A673 (cell line): ENCODE measurements at regions not wholly inside any gene's neighbourhood (a gene's known extent, or its start where the extent isn't known, plus 50 kb on each side); places are given as distances from the start of the nearest gene placed in this dataset.

ENCODE experiments used
- BruUV-seq: library from RNA; stranded (reverse); fragments of 400-500 nt; replicated peaks from 2 replicates; lab custom pipeline; 2021; lab: Mats Ljungman, UMichigan
- CTCF ChIA-PET: fragments of 300-600 bp; sonication (Branson Sonifier 250); formaldehyde crosslinking; loops from one replicate; lab custom pipeline; 2022; ENCODE audit warnings: antibody characterized with exemption; lab: Charles Lee
- POLR2A ChIA-PET: fragments of 300-600 bp; sonication (Branson Sonifier 250); formaldehyde crosslinking; loops from one replicate; lab custom pipeline; 2022; ENCODE audit warnings: antibody characterized with exemption; ENCODE audit not compliant: low non-redundant PET; lab: Charles Lee
- DNase-seq: peaks from one replicate; pipeline ENCODE4 v3.0.0-alpha.2; 2015; ENCODE audit warnings: low spot score
- H3K27ac ChIP-seq: fragments of 200-600 bp; sonication (generic); 2 replicates; pipeline ENCODE4 v1.5.1; 2016; ENCODE audit warnings: mixed run types, low read depth, mild to moderate bottlenecking, mixed read lengths, antibody characterized with exemption, low read length; ENCODE audit not compliant: poor library complexity, severe bottlenecking
- H3K27me3 ChIP-seq: fragments of 200-600 bp; sonication (generic); replicated peaks from 2 replicates; pipeline ENCODE4 v1.6.1; 2017; ENCODE audit warnings: mixed run types, low read depth, mild to moderate bottlenecking, mixed read lengths, antibody characterized with exemption, low read length; ENCODE audit not compliant: insufficient read depth, poor library complexity
- H3K36me3 ChIP-seq: fragments of 200-600 bp; sonication (generic); 2 replicates; pipeline ENCODE4 v1.6.1; 2016; ENCODE audit warnings: mixed run types, mild to moderate bottlenecking, mixed read lengths, antibody characterized with exemption, low read length; ENCODE audit not compliant: insufficient read depth, poor library complexity, severe bottlenecking
- H3K4me1 ChIP-seq: fragments of 200-600 bp; sonication (generic); 2 replicates; pipeline ENCODE4 v1.6.1; 2017; ENCODE audit warnings: mixed run types, mild to moderate bottlenecking, mixed read lengths, antibody characterized with exemption, low read length; ENCODE audit not compliant: insufficient read depth, poor library complexity, severe bottlenecking
- H3K4me3 ChIP-seq: fragments of 200-600 bp; sonication (generic); 2 replicates; pipeline ENCODE4 v1.5.1; 2016; ENCODE audit warnings: low read depth, mixed run types, mild to moderate bottlenecking, mixed read lengths, low read length; ENCODE audit not compliant: poor library complexity, severe bottlenecking
- H3K9me3 ChIP-seq: fragments of 200-600 bp; sonication (generic); 2 replicates; pipeline ENCODE4 v1.6.1; 2016; ENCODE audit warnings: mixed run types, low read depth, mild to moderate bottlenecking, mixed read lengths, antibody characterized with exemption, low read length; ENCODE audit not compliant: poor library complexity, severe bottlenecking
- EZH2 ChIP-seq: fragments of 200-600 bp; sonication (generic); IDR thresholded peaks from 2 replicates; pipeline ENCODE4 v1.6.1; 2017; ENCODE audit warnings: borderline replicate concordance, low read depth, mild to moderate bottlenecking, mixed read lengths, antibody characterized with exemption, low read length; ENCODE audit not compliant: poor library complexity, severe bottlenecking
- intact Hi-C: fragments of 100-400 bp; cut with micrococcal nuclease; formaldehyde crosslinking; loops from one replicate; pipeline ENCODE4 v1.10.0; 2022; ENCODE audit not compliant: unreplicated experiment
- TF ChIP-seq, protein P1 (sequence below): fragments of 300-800, 200-600 bp; sonication (generic); conservative IDR thresholded peaks from 2 replicates; pipeline ENCODE4 v1.5.1; 2017; ENCODE audit warnings: low read depth, mild to moderate bottlenecking, antibody characterized with exemption, low read length, moderate library complexity, mixed read lengths

DNA sequence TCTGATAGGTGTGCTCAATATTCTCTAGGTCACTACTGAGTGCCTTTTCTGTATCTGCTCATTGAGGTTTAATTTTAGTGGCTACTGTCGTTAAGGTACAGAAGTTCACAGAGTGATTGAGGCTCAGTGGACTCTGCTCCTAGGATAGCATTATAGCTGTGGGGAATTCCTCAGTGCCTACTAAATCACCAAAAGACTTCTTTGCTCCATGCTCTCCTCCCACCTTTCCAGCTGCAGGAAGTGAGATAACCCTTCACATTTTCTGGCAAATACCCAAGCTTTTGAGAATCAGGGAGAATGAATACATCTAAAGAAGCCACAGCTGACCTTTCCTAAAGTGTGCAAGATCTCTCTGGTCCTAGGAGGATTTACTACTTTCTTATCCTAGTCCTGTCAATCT, 95.2 kb upstream of the FSIP2 start:
- no peak for DNase-seq

DNA sequence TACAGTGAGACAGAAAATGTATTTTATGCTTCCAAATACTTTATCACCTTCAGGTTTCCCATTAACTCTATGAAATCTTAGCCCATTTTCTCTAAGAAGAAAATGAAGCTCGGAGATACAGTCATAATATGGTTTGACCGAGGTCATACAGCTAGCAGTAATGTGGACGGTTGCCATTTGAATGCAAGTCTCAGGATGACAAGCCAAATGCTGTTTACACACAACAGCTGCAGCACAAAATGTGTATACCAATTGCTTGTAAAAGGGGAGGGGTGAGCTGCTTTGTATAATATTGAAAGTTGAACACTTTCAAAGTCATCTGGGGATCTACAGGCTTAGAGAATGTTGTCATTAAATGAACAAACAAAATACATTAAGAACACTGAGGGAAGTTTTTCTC, 93.8 kb upstream of the FSIP2 start:
- no peak for DNase-seq
- intact Hi-C loops = no loop called here
- Histone ChIP-seq H3K4me1 (no peaks in the 10 kb centered on the region), H3K27ac (no peak overlapping the region), H3K36me3 (no peaks in the 10 kb centered on the region), H3K4me3 (no peak overlapping the region), H3K9me3 (no peaks in the 10 kb centered on the region), H3K27me3 (no peaks in the 10 kb centered on the region)
- BruUV-seq = no TSS peak
- CTCF ChIA-PET = no interaction called here
- POLR2A ChIA-PET = no interaction called here
- TF ChIP-seq EZH2 = no peak
- TF ChIP-seq, protein P1, sequence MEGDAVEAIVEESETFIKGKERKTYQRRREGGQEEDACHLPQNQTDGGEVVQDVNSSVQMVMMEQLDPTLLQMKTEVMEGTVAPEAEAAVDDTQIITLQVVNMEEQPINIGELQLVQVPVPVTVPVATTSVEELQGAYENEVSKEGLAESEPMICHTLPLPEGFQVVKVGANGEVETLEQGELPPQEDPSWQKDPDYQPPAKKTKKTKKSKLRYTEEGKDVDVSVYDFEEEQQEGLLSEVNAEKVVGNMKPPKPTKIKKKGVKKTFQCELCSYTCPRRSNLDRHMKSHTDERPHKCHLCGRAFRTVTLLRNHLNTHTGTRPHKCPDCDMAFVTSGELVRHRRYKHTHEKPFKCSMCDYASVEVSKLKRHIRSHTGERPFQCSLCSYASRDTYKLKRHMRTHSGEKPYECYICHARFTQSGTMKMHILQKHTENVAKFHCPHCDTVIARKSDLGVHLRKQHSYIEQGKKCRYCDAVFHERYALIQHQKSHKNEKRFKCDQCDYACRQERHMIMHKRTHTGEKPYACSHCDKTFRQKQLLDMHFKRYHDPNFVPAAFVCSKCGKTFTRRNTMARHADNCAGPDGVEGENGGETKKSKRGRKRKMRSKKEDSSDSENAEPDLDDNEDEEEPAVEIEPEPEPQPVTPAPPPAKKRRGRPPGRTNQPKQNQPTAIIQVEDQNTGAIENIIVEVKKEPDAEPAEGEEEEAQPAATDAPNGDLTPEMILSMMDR = no peak

More for the DNA sequence above, 95.2 kb upstream of the FSIP2 start:
- TF ChIP-seq, protein P1 = no peak
- TF ChIP-seq EZH2 = no peak
- H3K27me3 ChIP-seq = no peaks in the 10 kb centered on the region
- ChIA-PET POLR2A (no interaction called here), CTCF (no interaction called here)
- no peaks in the 10 kb centered on the region for H3K9me3 ChIP-seq
- H3K27ac ChIP-seq = no peak overlapping the region
- H3K4me1 ChIP-seq = no peaks in the 10 kb centered on the region
- H3K4me3 ChIP-seq = no peak overlapping the region
- H3K36me3 ChIP-seq = no peaks in the 10 kb centered on the region
- intact Hi-C loops = no loop called here
- no TSS peak for BruUV-seq

DNA sequence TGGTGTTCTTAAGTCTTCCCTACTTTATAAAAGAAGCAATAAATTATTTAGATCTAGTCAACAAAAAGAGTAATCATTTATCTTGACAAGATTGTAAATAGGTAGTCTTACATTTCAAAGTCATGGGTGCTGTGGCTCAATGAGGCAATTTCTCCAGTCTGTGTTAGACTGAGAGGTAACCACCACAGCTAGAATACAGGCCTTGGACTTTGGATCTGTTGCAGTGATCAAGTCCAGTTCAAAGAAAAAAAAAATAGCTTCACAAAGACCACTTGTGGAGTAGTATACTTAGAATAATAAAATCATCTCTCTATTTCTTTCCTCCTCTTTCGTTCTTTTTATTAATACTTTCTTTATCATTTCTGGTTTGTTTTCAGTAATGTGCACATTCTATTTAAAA, 93.1 kb upstream of the FSIP2 start:
- CTCF ChIA-PET = no interaction called here
- BruUV-seq = no TSS peak

More for the DNA sequence above, 93.1 kb upstream of the FSIP2 start:
- POLR2A ChIA-PET = no interaction called here
- TF ChIP-seq, protein P1 = no peak
- H3K4me3 ChIP-seq = no peak overlapping the region
- no peaks in the 10 kb centered on the region for H3K4me1 ChIP-seq
- no peak overlapping the region for H3K27ac ChIP-seq
- H3K36me3 ChIP-seq = no peaks in the 10 kb centered on the region
- H3K27me3 ChIP-seq = no peaks in the 10 kb centered on the region
- intact Hi-C loops = no loop called here
- H3K9me3 ChIP-seq = no peaks in the 10 kb centered on the region
- DNase-seq = no peak
